K562 (cell line): ENCODE measurements at regions not wholly inside any gene's neighbourhood (a gene's known extent, or its start where the extent isn't known, plus 50 kb on each side); places are given as distances from the start of the nearest gene placed in this dataset.

Source experiments
- EZH2 ChIP-seq: IDR thresholded peaks from 2 replicates; pipeline ENCODE4 v1.6.1; 2012; ENCODE audit warnings: low read depth, mild to moderate bottlenecking, inconsistent platforms, low read length, borderline replicate concordance
- JUND ChIP-seq, 2 experiments: IDR thresholded peaks; 2 replicates in 1 of 2; 3 replicates in 1 of 2; pipeline ENCODE4 v1.6.1; 2011; ENCODE audit warnings: borderline replicate concordance in 2 of 2, low read depth in 2 of 2, low read length in 2 of 2, improper control_type of control experiment in 1 of 2, missing biosample characterization in 1 of 2, missing genetic modification characterization in 1 of 2, missing genetic modification reagents in 1 of 2
- RCOR1 ChIP-seq, 2 experiments: IDR thresholded peaks; 2 replicates each; pipeline ENCODE4 v1.6.1; 2012; ENCODE audit warnings: low read depth in 2 of 2, low read length in 2 of 2, borderline replicate concordance in 1 of 2, improper control_type of control experiment in 1 of 2
- REST ChIP-seq, 2 experiments: fragments of 450-650 bp; formaldehyde crosslinking in 1 of 2; IDR thresholded peaks; 2 replicates each; pipeline versions ENCODE4 v1.4.0 to v1.6.1; 2014 to 2020; ENCODE audit warnings: mild to moderate bottlenecking in 2 of 2, borderline replicate concordance in 1 of 2, low read depth in 1 of 2

GRCh38 chr5:103910786-103911185, 348.2 kb upstream of the NUDT12 start:
- TF ChIP-seq JUND (IDR thresholded peaks at IDR 0.05; ENCODE audit: borderline replicate concordance, low read depth, low read length) (no peak), JUND (tag; IDR thresholded peaks at IDR 0.05; ENCODE audit: borderline replicate concordance, low read depth, low read length) (no peak), RCOR1 (IDR thresholded peaks at IDR 0.05; ENCODE audit: borderline replicate concordance in 1 of 2, low read depth in 2 of 2, low read length in 2 of 2) (no peak), EZH2 (no peak), REST (IDR thresholded peaks at IDR 0.05; ENCODE audit: borderline replicate concordance) (no peak), REST (CRISPR knock-in tag; IDR thresholded peaks at IDR 0.05; ENCODE audit: low read depth) (no peak)
